Skin epidermis (tissue), 12 donors: ENCODE measurements at regions not wholly inside any gene's neighbourhood (a gene's known extent, or its start where the extent isn't known, plus 50 kb on each side); places are given as distances from the start of the nearest gene placed in this dataset.
"Not testable (repeated sequence)": the region's sequence is repeated elsewhere in the genome, so short reads cannot be mapped to it uniquely, and the experiment has no call there.

Experiments
- H3K27ac ChIP-seq, 21 experiments: fragments of 200-600 bp; sonication (generic) in 11 of 21; one replicate each; pipeline ENCODE4 v1.5.0; 2020; ENCODE audit warnings: mild to moderate bottlenecking in 3 of 21, inconsistent platforms in 2 of 21, moderate library complexity in 2 of 21
- H3K4me3 ChIP-seq, 7 experiments: fragments of 200-600 bp; sonication (generic) in 2 of 7; one replicate each; pipeline ENCODE4 v1.5.0; 2020; ENCODE audit warnings: inconsistent platforms in 2 of 7, mild to moderate bottlenecking in 2 of 7, moderate library complexity in 1 of 7

- no peak overlapping the region for H3K4me3 ChIP-seq
- H3K27ac ChIP-seq: no peak overlapping the region
Measured at GRCh38 chr3:95456835-95457234, 1357.6 kb upstream of the EPHA6 start.

GRCh38 chr3:95459706-95460105, 1354.7 kb upstream of the EPHA6 start:
- Histone ChIP-seq H3K4me3 (no peak overlapping the region), H3K27ac (no peak overlapping the region)

DNA sequence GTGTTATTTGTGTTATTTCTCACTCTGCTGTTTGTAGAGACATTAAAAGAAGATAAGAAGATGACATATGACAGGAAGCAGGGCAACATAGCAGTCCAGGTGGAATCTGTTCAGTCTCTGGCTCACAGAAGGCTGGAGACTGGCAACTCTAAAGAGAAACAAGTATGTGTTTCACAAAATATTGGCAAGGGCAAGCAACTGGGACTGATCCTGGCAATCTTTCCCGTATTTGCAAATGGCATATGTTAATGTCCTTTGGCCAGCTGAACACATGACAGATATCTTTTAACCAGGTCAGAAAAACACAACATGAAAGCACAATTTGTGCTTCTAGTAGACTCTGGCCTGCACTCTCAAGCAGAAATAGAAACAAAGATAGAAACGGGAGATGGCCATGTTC, 1354.1 kb upstream of the EPHA6 start:
- Histone ChIP-seq H3K27ac (no peak overlapping the region), H3K4me3 (no peak overlapping the region)

DNA sequence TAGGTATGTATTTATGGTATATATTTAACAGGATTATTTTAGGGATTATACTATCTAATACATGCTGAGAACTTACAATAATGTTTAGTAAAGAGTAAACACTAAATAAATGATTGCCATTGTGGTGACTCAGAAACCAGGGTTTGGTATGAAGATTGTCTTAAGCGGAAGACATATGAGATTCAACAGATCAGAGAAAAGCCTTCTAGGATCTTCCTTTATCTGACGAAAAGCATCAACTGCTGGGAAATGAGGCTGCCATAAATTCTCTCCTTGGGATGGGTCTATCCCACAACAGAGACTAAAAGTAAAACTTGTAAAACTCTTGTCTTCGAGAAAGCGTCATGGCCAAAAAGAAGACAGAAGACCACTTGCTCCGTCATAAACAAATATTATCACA, 1352.2 kb upstream of the EPHA6 start:
- Histone ChIP-seq H3K4me3 (no peak overlapping the region), H3K27ac (no peak overlapping the region)

- Histone ChIP-seq H3K4me3 (no peak overlapping the region), H3K27ac (no peak overlapping the region)
Measured at GRCh38 chr3:95464346-95464745, 1350.0 kb upstream of the EPHA6 start.

- Histone ChIP-seq H3K27ac (no peak overlapping the region), H3K4me3 (no peak overlapping the region)
Measured at GRCh38 chr3:95468331-95468730, 1346.1 kb upstream of the EPHA6 start.

- H3K4me3 ChIP-seq: no peak overlapping the region
Measured at GRCh38 chr3:95474338-95474737, 1340.1 kb upstream of the EPHA6 start.

DNA sequence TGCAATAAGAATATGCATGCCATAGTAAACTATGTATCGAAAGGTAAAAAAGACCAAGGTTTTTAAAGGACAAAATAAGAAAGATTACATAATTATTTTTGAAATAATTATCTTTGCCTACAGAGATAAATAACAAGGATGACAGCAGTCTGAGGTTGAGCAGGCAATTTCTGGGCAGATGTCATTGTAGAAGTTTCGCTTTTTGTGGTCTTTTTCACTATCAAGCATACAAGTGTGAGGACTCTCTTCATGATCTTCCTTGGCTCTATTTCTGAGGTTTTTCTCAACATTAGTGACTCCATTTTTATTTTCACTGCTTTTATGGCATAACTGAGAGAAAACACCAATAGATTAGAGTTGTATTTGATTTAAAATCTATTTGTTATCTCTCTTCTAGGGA, 1337.9 kb upstream of the EPHA6 start:
- no peak overlapping the region for H3K27ac ChIP-seq
- no peak overlapping the region for H3K4me3 ChIP-seq

More at GRCh38 chr3:95474338-95474737, 1340.1 kb upstream of the EPHA6 start:
- no peak overlapping the region for H3K27ac ChIP-seq

GRCh38 chr3:95506174-95506573, 1308.2 kb upstream of the EPHA6 start:
- Histone ChIP-seq H3K4me3 (no peak overlapping the region), H3K27ac (no peak overlapping the region)

- Histone ChIP-seq H3K4me3 (no peak overlapping the region), H3K27ac (no peak overlapping the region)
Measured at GRCh38 chr3:95508124-95508523, 1306.3 kb upstream of the EPHA6 start.

DNA sequence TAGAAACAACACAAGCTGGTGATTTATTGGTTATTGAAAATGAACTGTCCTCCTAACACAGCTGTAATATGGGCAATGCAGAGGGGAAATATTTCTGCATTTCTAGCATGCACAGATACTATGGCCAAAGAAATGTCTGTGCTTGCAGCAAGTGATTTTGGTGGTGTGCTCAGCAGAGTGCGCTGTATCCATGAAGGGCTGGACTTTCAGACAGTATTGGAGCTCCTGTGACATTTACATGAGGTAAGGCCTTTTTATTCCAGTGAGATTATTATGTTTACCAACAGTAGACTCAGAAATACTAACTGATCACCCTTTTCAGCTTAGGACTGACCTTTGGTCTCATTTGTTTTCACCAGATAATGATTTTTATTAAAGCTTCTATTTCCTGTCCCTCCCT, 1302.6 kb upstream of the EPHA6 start:
- Histone ChIP-seq H3K4me3 (no peak overlapping the region), H3K27ac (no peak overlapping the region)

DNA sequence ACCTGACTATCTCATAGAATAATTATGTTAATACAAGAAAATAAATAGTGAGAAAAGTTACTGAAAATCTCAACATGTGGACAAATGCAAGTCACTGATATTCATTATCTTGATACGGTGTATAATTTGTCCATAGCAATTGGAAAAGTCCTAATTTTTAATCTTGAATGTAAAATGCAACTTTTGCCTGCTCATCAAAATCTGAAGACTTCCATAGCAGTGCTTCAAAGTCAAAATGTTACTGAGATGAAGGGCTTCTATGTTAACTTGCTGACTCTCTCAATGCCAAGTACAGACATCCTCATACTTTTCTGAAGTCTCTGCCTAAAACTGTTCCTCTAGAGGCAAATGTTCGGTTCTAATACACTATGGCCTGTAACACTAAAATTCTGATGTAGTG, 1300.1 kb upstream of the EPHA6 start:
- no peak overlapping the region for H3K4me3 ChIP-seq
- H3K27ac ChIP-seq: no peak overlapping the region

DNA sequence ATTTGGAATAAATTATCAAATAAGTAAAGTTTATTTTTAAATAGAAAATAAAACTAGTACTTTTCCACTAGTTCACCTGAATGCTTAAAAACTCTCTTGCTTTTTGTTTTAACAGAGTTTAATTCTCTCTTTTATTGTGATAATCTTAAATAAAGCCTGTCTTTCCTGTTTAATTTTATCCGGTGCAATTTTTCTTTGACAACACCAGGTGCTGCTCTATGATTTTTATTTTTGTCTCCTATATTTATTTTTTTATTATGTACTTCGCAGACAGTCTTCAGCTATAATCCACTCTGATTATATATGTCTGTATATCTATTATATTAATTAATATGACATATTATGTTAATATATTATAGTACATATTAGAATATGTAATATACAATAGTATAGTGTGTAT, 1293.0 kb upstream of the EPHA6 start:
- no peak overlapping the region for H3K27ac ChIP-seq

GRCh38 chr3:95522449-95522848, 1291.9 kb upstream of the EPHA6 start:
- Histone ChIP-seq H3K4me3 (no peak overlapping the region), H3K27ac (no peak overlapping the region)

More for the DNA sequence above, 1293.0 kb upstream of the EPHA6 start:
- H3K4me3 ChIP-seq: no peak overlapping the region

DNA sequence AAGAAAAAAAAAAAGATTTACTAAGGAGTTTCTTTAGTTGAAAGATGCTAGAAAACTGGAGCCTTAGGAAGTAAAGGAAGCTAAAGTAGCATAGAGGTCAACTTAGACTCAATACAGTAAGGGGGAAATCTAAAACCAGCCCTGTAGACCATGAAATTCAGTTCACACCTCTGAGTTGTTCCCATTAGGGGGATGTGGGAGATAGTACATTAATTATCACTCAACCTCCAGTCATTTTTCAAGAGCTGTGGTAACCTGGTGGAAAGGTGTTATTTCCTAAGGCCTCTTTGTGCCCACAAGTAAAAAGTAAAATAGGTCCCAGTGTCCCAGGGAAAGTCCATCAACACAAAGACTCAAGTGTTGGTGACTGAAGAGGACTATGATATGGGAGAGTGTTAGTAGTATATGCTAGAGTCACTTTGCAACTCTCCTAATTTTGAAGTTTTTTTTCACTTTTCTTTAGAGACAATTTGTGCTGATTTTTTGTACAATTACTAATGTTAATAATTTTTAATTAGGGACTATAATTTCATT, 1274.4 kb upstream of the EPHA6 start:
- Histone ChIP-seq H3K4me3 (no peak overlapping the region), H3K27ac (no peak overlapping the region)

GRCh38 chr3:95565502-95565901, 1248.9 kb upstream of the EPHA6 start:
- no peak overlapping the region for H3K4me3 ChIP-seq
- H3K27ac ChIP-seq: no peak overlapping the region

DNA sequence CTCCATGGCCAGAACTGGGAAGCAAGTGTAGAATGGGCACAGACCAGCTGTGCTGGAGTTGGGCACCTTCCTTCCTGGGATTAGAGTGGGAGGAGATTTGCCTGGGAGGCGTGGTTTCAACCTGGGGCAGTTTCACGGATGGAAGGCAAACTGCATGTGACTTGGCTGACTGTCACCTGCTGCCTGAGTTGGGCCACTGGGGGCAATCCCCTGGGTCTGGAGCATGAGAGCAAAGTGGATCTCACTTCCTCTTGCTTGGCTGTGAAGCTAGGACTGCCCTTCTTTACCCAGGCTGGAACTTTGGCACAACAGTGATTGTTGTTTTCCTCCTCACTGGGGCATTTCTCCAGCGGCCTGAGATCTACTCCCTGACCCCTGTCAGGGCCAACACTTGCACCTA, 1247.0 kb upstream of the EPHA6 start:
- H3K27ac ChIP-seq: no peak overlapping the region

GRCh38 chr3:95586754-95587153, 1227.6 kb upstream of the EPHA6 start:
- Histone ChIP-seq H3K27ac (no peak overlapping the region), H3K4me3 (no peak overlapping the region)

More for the DNA sequence above, 1247.0 kb upstream of the EPHA6 start:
- no peak overlapping the region for H3K4me3 ChIP-seq

GRCh38 chr3:95587641-95588040, 1226.8 kb upstream of the EPHA6 start:
- not testable (repeated sequence) for H3K27ac ChIP-seq, H3K4me3 ChIP-seq

GRCh38 chr3:95588473-95588872, 1225.9 kb upstream of the EPHA6 start:
- no peak overlapping the region for H3K27ac ChIP-seq
- no peak overlapping the region for H3K4me3 ChIP-seq

GRCh38 chr3:95595416-95596075, 1218.8 kb upstream of the EPHA6 start:
- Histone ChIP-seq H3K4me3 (no peak overlapping the region), H3K27ac (no peak overlapping the region)

GRCh38 chr3:95607926-95608325, 1206.5 kb upstream of the EPHA6 start:
- Histone ChIP-seq H3K27ac (no peak overlapping the region), H3K4me3 (no peak overlapping the region)
